ENCODE measurements at regions not wholly inside any gene's neighbourhood (a gene's known extent, or its start where the extent isn't known, plus 50 kb on each side); places are given as distances from the start of the nearest gene placed in this dataset.
"Not testable (repeated sequence)": the region's sequence is repeated elsewhere in the genome, so short reads cannot be mapped to it uniquely, and the experiment has no call there.

DNA sequence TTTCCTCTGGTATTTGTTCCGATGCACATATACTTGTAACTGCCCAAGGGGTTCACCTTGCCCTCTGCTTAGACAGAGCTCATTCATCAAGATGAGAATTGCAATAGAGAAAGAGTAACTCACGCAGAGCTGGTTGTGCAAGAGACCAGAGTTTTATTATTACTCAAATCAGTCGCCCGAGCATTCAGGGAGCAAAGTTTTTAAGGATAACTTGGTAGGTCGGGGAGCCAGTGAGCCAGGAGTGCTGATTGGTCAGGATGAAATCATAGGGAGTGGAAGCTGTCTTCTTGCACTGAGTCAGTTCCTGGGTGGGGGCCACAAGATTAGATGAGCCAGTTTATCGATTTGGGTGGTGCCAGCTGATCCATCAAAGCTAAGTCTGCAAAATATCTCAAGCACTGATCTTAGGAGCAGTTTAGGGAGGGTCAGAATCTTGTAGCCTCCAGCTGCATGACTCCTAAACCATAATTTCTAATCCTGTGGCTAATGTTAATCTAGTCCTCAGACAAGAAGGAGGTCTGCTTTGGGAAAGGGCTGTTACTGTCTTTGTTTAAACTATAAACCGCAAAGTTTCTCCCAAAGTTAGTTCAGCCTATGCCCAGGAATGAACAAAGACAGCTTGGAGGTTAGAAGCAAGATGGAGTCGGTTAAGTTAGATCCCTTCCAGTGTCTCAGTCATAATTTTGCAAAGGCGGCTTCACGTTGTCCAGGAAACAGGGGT lies 97.9 kb downstream of the TEX35 start:
- TF ChIP-seq, protein P1, sequence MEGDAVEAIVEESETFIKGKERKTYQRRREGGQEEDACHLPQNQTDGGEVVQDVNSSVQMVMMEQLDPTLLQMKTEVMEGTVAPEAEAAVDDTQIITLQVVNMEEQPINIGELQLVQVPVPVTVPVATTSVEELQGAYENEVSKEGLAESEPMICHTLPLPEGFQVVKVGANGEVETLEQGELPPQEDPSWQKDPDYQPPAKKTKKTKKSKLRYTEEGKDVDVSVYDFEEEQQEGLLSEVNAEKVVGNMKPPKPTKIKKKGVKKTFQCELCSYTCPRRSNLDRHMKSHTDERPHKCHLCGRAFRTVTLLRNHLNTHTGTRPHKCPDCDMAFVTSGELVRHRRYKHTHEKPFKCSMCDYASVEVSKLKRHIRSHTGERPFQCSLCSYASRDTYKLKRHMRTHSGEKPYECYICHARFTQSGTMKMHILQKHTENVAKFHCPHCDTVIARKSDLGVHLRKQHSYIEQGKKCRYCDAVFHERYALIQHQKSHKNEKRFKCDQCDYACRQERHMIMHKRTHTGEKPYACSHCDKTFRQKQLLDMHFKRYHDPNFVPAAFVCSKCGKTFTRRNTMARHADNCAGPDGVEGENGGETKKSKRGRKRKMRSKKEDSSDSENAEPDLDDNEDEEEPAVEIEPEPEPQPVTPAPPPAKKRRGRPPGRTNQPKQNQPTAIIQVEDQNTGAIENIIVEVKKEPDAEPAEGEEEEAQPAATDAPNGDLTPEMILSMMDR (IDR thresholded peaks at IDR 0.05; ENCODE audit: low read length): not testable (repeated sequence)
- TF ChIP-seq EZH2 (IDR thresholded peaks at IDR 0.05; ENCODE audit: borderline replicate concordance, low read length): not testable (repeated sequence)
